Stimulated activated naive CD8-positive, alpha-beta T cell treated with anti-CD3 and anti-CD28 coated beads, Interleukin-15, amount 100 ng/mL, for 72 hours (primary cell): ENCODE measurements at regions not wholly inside any gene's neighbourhood (a gene's known extent, or its start where the extent isn't known, plus 50 kb on each side); places are given as distances from the start of the nearest gene placed in this dataset.

Experiments
- ATAC-seq: fragments of 150-1000 bp; cut with Tn5 transposase; 2 replicates; pipeline ENCODE4 v1.10.0; 2021; ENCODE audit warnings: mild to moderate bottlenecking, moderate library complexity
- DNase-seq, 2 donors: peaks; one replicate each; pipeline ENCODE4 v3.0.0; 2021 to 2022
- H3K27ac Mint-ChIP-seq, 2 donors: one replicate each; pipeline ENCODE4 v1.8.0; 2022; ENCODE audit warnings: mild to moderate bottlenecking in 2 of 2, mixed read lengths in 2 of 2, moderate library complexity in 2 of 2
- H3K27me3 Mint-ChIP-seq: one replicate; pipeline ENCODE4 v1.8.0; 2022; ENCODE audit warnings: mixed read lengths
- H3K4me1 Mint-ChIP-seq: one replicate; pipeline ENCODE4 v1.8.0; 2022; ENCODE audit warnings: mild to moderate bottlenecking, mixed read lengths
- H3K4me3 Mint-ChIP-seq, 2 donors: one replicate each; pipeline ENCODE4 v1.8.0; 2022; ENCODE audit warnings: mild to moderate bottlenecking in 2 of 2, mixed read lengths in 2 of 2, moderate library complexity in 1 of 2
- H3K9me3 Mint-ChIP-seq, 2 donors: one replicate each; pipeline ENCODE4 v1.8.0; 2022; ENCODE audit warnings: mixed read lengths in 2 of 2

DNA sequence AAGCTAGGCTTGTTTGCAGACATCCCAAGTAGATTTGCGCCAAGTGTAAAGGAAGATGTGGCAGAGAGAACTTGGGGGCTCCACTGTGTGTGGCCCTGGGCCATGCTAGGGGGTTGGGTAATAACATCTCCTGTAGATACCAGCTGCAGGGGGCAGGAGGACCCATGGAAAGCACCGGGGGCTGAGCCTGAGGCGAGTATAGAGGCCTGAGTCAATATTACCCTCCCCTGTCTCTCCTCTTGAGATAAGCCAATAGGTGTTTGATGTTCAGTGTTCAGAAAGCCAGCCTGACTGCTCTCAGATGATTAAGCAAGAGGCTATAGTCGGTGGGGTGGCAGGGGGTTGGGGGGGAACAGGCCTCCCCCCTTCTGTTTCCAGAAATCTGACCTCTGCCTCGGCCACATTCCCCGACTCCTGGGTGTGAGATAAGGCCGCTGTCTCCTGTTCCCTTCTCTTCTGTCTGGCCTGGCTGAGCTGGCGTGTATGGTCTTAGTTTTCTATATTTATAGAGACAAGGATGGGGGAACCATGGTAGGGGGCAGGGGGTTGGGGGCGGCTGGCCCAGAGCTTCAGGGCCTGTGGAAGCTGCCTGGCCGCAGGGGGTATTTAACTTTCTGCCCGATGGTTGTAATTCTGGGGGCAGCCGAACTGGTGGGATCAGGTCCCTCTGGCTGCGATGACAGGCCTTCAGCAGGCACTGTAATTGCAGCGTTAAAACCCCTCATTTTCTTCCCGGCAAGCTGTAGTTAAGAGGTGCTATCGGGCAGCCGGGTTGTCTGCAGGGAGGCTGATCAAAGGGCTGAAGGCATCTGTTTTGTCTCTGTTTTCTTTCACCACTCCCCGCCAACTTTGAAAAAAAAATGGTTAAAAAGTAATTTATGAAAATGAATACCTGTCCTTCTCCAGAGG is 292.0 kb downstream of the NSG2 start:
- DNase-seq, result no peak
- Mint-ChIP-seq H3K27ac (peak overlapping the region in 1 of 2 donors; percentile 89), H3K4me3 (no peak overlapping the region), H3K9me3 (no peaks in the 10 kb centered on the region), H3K27me3 (peaks cover 58% of the 10 kb centered on the region), H3K4me1 (no peaks in the 10 kb centered on the region)
- no peak for ATAC-seq

DNA sequence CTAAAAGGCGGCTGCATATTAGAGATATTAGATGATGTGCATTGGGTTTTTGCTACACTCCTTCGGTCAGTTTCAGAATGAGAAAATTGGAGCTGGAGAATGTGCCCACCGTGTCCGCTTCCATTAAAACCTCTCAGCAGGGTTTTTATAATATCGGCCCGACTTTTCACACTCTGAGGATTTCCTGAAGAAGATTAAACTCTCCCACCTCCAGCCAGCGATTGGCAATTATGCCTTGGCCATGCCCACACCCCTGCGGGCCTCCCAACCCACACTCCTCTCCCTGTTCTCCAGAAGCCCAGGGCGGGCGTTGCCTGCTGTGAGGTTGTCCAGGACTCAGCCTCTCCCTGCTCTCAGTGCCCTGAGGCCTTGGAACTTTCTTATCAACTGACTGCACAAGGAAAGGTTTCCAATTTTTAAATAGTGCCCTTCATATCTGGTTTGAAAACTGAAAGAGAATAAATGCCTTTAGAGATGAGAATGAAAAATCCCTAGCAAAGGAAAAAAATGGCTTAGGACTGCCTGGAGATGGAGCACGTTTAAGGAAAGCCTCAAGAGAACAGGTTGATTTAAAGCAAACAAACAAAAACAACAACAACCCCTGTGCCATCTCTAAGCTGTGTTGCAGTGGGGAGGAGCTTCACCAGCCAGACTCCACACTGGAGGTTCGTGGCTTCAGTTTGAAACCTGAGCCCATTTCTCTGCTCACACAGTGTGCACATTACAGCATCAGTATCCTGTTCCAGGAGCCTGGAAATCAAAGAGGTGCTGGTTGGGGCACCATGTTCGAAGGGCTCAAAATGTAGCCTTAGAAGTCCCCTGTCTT is 292.9 kb downstream of the NSG2 start:
- DNase-seq, result no peak
- Mint-ChIP-seq H3K27me3 (peaks cover 58% of the 10 kb centered on the region), H3K4me1 (no peaks in the 10 kb centered on the region), H3K9me3 (no peaks in the 10 kb centered on the region), H3K27ac (peak overlapping the region in 1 of 2 donors; percentile 28), H3K4me3 (no peak overlapping the region)
- ATAC-seq, result no peak

- H3K27me3 Mint-ChIP-seq, result peaks cover 58% of the 10 kb centered on the region
- H3K4me3 Mint-ChIP-seq, result no peak overlapping the region
- H3K27ac Mint-ChIP-seq, result no peak overlapping the region
- no peaks in the 10 kb centered on the region for H3K9me3 Mint-ChIP-seq
- H3K4me1 Mint-ChIP-seq, result no peaks in the 10 kb centered on the region
- no peak for DNase-seq
- ATAC-seq, result no peak
Observed at GRCh38 chr5:174339130-174339529, 293.6 kb downstream of the NSG2 start.

GRCh38 chr5:174340226-174340625 is 294.7 kb downstream of the NSG2 start:
- Mint-ChIP-seq H3K27me3 (peaks cover 54% of the 10 kb centered on the region), H3K27ac (no peak overlapping the region), H3K9me3 (no peaks in the 10 kb centered on the region), H3K4me1 (no peaks in the 10 kb centered on the region), H3K4me3 (no peak overlapping the region)
- ATAC-seq, result no peak
- no peak for DNase-seq

DNA sequence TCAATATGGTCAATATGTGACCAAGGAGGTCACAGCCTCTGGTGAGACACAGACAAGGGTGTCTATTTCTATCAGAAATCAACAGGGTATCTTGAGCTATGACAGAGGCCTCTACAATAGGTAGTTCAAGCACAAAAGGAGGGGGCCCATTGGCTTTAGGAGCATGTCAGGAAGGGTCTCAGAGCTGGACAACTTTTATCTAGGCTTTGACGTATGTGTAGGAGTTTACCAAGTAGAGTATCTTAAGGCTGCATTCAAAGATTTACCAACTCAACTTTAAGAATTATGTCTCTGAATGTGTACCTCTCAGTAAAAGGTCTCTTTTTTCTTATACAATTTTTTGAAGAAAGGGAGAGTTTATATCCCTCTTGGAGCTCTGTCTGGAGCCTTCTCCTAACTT is 297.2 kb downstream of the NSG2 start:
- ATAC-seq (no peak), DNase-seq (no peak)
- H3K27ac Mint-ChIP-seq, result no peak overlapping the region
- H3K4me1 Mint-ChIP-seq, result no peaks in the 10 kb centered on the region
- no peak overlapping the region for H3K4me3 Mint-ChIP-seq
- peaks cover 38% of the 10 kb centered on the region for H3K27me3 Mint-ChIP-seq
- peaks cover 0 to 12% of the 10 kb centered on the region in 2 donors for H3K9me3 Mint-ChIP-seq

DNA sequence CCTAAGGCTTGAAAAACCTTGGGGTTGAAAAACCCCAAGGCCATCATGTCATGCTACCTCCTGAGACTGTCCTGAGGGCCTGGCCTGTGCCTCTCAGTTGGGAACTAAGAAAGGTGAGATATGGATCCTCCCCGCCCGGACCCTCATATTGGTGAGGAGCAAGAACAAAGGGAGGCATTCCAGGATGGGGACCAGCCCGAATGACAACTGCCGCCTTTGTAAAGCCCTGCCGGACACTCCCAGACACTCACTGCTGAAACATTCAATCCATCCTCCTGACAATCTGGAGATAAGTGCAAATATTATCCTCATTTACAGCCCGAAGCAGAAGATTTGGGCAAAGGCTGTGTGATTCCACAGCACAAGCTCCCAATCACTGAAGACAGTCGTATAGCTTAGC is 298.3 kb downstream of the NSG2 start:
- Mint-ChIP-seq H3K27me3 (peaks cover 27% of the 10 kb centered on the region), H3K4me1 (no peaks in the 10 kb centered on the region), H3K9me3 (peaks cover 0 to 12% of the 10 kb centered on the region in 2 donors), H3K27ac (no peak overlapping the region), H3K4me3 (no peak overlapping the region)
- DNase-seq (no peak), ATAC-seq (no peak)

DNA sequence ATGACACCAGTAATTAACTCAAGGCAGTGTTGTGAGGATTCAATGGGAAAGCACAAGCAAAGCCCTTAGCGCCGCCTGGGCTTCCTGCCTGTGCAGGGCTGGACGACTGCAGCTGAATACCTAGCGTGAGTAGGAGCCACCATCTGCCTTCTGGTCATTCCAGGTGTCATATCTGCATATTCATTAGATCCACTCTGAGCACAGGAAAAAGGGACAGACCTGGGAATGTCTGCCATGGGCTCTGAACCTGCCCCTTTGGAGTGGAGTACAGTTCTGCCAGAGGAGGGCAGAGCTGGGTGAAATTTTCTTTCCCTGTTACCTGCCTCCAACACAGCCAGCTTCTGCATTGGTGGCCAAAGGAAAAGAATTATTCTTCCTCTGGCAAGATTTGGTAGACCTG is 298.8 kb downstream of the NSG2 start:
- Mint-ChIP-seq H3K27ac (no peak overlapping the region), H3K4me3 (no peak overlapping the region), H3K9me3 (peaks cover 0 to 12% of the 10 kb centered on the region in 2 donors), H3K4me1 (no peaks in the 10 kb centered on the region), H3K27me3 (peaks cover 27% of the 10 kb centered on the region)
- no peak for DNase-seq
- ATAC-seq, result no peak

DNA sequence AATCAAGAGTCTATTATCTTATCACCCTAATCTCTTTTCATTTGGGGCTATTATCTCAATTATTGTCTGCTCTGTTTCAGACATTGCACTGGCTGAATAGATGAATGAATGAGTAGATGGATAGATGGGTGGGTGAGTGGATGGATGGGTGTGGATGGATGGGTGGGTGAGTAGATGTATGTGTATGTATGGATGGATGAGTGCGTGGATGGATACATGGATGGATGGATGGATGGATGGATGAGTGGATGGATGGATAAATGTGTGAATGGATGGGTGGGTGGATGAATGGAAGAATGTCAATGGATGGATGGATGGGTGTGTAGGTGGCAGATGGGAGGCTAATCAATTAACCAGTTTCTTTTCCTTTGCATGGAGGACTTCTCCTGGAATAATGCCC is 301.7 kb downstream of the NSG2 start:
- Mint-ChIP-seq H3K9me3 (peaks cover 0 to 12% of the 10 kb centered on the region in 2 donors), H3K4me1 (no peaks in the 10 kb centered on the region), H3K4me3 (no peak overlapping the region), H3K27me3 (peaks cover 17% of the 10 kb centered on the region), H3K27ac (no peak overlapping the region)
- no peak for DNase-seq
- ATAC-seq, result no peak

DNA sequence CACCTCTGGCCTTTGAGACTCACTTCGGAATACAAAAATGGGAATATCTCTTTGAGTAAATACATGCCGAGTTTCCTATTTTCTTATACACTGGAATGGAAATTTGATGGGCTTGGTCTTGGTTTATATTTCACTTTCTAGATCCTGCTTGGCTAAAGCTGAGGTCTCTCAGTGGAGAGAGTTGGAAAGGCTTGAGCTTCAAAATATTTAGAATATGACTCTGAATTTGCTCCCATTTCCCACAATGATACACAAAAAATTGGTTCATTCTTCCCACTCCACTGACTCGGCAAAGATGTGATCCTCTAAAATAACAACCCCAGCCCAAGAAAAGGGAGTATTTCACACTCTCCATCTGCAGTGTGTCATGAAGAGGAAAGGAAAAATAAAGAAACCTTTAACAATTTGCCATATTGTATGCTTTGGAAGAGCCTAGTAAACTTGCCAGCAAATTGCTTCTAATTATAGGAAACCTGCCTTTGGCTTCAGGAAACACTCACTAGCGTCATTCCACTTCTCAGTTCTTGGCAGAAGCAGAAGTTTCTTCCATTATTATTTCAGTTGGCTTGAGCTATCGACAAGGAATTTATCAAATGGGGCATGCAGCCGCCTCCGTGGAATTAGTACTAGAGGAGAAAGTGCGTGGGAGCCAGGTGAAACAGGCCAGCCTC is 302.9 kb downstream of the NSG2 start:
- Mint-ChIP-seq H3K27me3 (peaks cover 17% of the 10 kb centered on the region), H3K4me1 (no peaks in the 10 kb centered on the region), H3K9me3 (peaks cover 0 to 12% of the 10 kb centered on the region in 2 donors), H3K4me3 (no peak overlapping the region), H3K27ac (no peak overlapping the region)
- no peak for DNase-seq
- no peak for ATAC-seq

DNA sequence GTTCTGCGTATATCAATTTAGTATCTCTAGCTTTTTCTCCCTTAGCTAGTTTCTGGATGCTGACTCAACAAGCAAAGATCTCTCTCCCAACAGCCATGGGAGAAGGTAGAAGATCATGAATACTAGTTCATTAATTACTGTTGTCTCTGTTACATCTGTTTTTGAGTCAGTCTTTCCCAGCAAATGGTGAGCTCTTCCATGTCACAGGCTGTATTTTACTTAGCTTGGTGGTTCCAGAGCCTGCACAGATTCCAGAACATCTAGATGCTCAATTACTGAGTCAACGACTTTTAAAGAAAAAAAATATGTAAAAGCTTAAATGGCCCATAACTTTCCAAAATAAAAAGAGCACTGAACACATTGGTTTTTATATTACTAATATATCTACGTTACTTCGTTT is 307.2 kb downstream of the NSG2 start:
- ATAC-seq (no peak), DNase-seq (no peak)
- Mint-ChIP-seq H3K27ac (no peak overlapping the region), H3K4me1 (no peaks in the 10 kb centered on the region), H3K27me3 (peaks cover 8% of the 10 kb centered on the region), H3K4me3 (no peak overlapping the region), H3K9me3 (peaks cover 4 to 6% of the 10 kb centered on the region in 2 donors)

- H3K4me3 Mint-ChIP-seq, result no peak overlapping the region
- no peaks in the 10 kb centered on the region for H3K27me3 Mint-ChIP-seq
- H3K27ac Mint-ChIP-seq, result no peak overlapping the region
- DNase-seq (no peak), ATAC-seq (no peak)
- peaks cover 4 to 6% of the 10 kb centered on the region in 2 donors for H3K9me3 Mint-ChIP-seq
- H3K4me1 Mint-ChIP-seq, result no peaks in the 10 kb centered on the region
Observed at GRCh38 chr5:174354571-174354970, 309.1 kb downstream of the NSG2 start.

- no peak for ATAC-seq
- Mint-ChIP-seq H3K9me3 (peaks cover 4 to 6% of the 10 kb centered on the region in 2 donors), H3K4me1 (no peaks in the 10 kb centered on the region), H3K27me3 (no peaks in the 10 kb centered on the region), H3K27ac (no peak overlapping the region), H3K4me3 (no peak overlapping the region)
- DNase-seq, result no peak
Observed at GRCh38 chr5:174355208-174355612, 309.7 kb downstream of the NSG2 start.

- DNase-seq (no peak), ATAC-seq (no peak)
- Mint-ChIP-seq H3K27me3 (no peaks in the 10 kb centered on the region), H3K9me3 (peaks cover 4 to 6% of the 10 kb centered on the region in 2 donors), H3K27ac (no peak overlapping the region), H3K4me1 (no peaks in the 10 kb centered on the region), H3K4me3 (no peak overlapping the region)
Observed at GRCh38 chr5:174355995-174356394, 310.5 kb downstream of the NSG2 start.

DNA sequence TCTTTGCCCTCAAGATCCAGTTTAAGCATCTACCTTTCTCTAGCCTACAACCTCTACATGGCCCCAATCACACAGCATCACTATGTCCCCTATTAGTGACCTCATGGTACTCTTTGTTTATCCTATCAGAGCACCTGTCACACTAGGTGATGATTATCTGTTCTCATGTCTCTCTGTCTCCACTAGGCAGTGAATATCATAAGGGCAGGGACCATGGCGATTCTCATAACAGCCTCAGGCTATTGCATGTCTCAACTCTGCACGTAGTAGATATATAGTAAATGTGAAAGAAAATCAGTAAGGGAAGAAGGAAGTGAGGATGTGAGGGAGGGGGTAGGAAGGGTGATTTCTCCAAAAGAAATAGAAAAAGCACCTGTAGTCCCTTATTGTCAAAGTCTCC is 311.0 kb downstream of the NSG2 start:
- DNase-seq (no peak), ATAC-seq (no peak)
- Mint-ChIP-seq H3K27ac (no peak overlapping the region), H3K27me3 (no peaks in the 10 kb centered on the region), H3K4me3 (no peak overlapping the region), H3K9me3 (peaks cover 6 to 9% of the 10 kb centered on the region in 2 donors), H3K4me1 (no peaks in the 10 kb centered on the region)

- Mint-ChIP-seq H3K9me3 (peaks cover 16 to 26% of the 10 kb centered on the region in 2 donors), H3K27me3 (no peaks in the 10 kb centered on the region), H3K27ac (no peak overlapping the region), H3K4me3 (no peak overlapping the region), H3K4me1 (no peaks in the 10 kb centered on the region)
- DNase-seq (no peak), ATAC-seq (no peak)
Observed at GRCh38 chr5:174358276-174358675, 312.8 kb downstream of the NSG2 start.
